HG03571 (cell line): ENCODE measurements at regions not wholly inside any gene's neighbourhood (a gene's known extent, or its start where the extent isn't known, plus 50 kb on each side); places are given as distances from the start of the nearest gene placed in this dataset.
"Not testable (repeated sequence)": the region's sequence is repeated elsewhere in the genome, so short reads cannot be mapped to it uniquely, and the experiment has no call there.

ENCODE experiments used
- ATAC-seq: cut with Tn5 transposase; IDR thresholded peaks from one replicate; pipeline ENCODE4 v1.9.1; 2021; ENCODE audit not compliant: unreplicated experiment

DNA sequence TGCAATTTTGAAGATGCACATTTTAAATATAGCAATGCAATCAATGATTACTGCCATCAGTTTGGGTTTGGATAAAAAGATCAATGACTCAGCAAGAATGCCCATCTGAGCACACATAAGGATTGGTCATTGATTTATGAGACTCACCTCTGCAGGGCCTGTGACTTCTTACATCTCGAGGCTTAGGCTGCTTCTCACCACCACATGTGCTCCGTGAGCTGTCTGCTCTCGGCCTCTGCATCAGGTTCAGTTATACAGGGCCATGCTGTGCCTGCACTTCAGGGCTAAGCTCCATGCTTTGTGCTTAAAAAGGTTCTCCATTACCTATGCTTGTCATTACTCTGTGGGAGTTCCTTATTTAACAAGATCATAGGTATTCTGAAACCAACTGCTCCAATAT is 887.5 kb downstream of the DIPK2A start:
- no peak for ATAC-seq

DNA sequence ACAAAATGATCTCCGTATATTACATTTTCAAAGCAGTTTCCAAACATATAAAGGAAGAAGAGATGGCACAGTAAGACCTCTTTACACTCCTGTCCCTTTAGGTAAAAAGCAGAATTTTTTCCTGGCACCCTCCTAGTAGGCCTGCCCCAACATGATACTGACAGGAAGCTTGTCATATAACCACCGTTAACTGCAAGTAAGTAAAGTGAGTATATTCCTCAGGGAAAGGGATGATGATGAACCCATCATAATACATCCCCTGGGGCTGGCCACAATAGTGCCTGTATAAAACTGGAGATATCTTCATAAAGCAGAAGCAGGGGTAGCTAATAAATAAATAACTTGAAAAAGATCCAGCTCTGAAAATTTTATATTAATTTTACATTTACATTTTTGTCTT is 893.0 kb downstream of the DIPK2A start:
- no peak for ATAC-seq

DNA sequence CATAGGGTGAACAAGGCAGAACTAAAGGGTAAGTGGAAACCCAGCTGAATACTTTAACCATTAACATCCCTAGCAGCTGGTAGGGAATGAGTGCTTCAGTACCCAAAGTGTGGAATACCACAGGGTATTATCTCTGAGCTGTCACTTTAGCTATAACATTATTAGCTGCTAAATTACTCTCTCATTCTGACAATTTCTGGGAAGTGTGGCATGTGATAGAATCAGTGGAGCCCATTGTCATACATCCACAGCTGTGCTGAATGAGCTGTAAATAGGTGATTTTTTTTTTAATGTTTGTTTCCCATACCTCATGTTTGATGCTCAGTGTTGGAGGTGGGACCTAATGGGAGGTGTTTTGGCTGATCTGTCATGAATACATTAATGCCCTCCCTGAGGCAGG is 894.3 kb downstream of the DIPK2A start:
- ATAC-seq, result no peak

DNA sequence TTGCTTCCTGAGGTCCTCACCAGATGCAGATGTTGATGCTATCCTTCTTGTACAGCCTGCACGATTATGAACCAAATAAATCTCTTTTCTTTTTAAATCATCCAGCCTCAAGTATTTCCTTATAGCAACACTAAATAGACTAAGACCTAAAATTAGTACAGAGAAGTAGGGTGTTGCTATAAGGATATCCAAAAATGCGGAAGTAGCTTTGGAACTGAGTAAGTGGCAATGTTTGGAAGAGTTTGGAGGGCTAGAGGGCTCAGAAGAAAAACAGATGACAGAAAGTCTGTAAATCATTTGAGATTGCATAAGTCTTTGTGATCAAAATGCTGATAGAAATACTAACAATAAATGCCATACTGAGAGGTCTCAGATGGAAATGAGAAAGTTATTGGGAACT is 894.9 kb downstream of the DIPK2A start:
- no peak for ATAC-seq

DNA sequence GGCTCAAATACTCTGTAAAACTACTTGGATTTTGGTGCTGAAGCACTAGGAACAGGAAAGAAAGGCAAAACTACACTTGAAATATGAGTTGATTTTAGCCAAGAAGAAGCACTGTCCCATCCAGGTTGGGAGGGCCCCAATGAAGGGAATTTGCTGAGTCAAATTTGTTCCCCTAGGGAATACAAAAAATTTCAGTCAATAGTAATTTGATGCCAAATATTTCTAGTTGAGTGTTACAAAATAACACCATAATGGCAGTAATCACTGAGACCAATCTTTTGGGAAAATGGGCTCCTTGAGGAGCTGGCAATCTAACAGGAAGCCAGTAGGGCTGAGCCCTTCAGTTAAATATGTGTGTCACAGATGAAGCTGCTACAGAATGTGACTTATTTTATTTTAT is 896.9 kb downstream of the DIPK2A start:
- ATAC-seq, result no peak

DNA sequence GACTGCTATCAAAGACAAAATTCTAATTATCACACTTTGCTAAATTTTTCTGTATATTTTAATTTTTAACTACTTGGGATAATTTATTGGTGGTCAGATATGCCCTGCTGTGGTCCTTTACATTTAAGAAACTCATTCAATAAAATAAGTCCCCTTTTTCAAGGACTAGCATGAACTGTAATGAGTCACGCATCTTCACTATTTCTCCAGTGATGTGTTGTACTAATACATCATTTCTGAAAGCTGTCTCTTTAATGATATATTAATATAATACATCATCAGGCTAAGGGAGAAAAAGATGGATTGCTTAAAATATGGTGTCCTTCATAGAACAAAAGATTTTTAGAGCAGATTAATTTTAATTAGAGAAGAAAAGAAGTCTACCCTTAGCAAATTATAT is 901.4 kb downstream of the DIPK2A start:
- no peak for ATAC-seq

DNA sequence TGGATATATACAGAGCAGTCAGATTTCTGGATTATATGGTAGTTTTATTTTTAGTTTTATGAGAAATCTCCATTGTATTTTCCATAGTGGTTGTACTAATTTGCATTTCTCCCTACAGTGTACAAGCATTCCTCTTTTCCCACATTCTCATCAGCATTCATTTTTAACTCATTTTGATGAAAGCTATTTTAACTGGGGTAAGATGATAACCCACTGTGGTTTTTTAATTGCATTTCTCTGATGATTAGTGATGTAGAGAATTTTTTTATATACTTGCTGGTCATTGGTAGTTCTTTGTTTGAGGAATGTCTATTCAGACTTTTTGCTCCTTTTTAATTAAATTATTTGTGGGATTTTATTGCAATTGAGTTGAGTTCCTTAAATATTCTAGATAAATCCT is 903.6 kb downstream of the DIPK2A start:
- no peak for ATAC-seq

DNA sequence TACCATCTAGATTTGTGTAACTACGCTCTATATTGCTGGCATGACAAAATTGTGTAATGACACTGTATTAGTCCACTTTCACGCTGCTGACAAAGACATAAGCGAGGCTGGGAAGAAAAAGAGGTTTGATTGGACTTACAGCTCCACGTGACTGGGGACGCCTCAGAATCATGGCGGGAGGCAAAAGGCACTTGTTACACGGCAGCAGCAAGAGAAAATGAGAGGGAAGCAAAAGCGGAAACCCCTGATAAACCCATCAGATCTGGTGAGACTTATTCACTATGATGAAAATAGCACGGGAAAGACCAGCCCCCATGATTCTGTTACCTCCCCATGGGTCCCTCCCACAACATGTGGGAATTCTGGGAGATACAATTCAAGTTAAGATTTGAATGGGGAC is 905.7 kb downstream of the DIPK2A start:
- no peak for ATAC-seq

DNA sequence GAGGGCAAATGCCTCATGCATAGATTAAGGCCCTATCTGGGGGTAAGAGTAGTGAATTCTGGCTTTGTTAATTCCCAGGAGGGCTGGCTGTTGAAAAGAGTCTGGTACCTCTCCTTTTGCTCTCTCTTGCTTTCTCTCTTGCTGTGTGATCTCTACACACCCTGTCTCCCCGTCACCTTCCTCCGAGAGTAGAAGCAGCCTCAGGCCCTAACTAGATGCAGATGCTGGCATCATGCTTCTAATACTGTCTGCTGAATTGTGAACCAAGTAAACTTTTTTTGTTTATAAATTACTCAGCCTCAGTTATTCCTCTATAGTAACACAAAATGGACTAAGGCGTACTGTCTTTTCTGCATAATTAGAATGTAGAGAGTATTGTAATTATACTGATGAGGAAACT is 908.1 kb downstream of the DIPK2A start:
- ATAC-seq, result no peak

DNA sequence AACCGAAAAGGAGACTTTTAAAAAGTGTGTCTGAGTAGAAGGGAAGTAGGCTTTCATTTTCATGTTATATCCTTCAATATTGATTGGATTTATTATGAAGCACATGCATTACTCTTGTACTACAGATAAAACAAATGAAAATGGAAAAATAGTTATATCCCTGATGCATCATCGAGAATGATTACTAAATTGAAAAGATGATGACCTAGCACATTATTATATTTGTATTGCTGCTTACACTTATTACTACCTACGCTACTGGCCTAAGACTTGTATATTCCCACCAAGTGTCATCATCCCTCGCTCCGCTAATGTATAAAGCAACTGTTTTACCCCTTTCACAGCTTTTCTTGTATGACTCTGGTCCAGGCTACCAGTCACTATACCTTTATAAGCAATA is 922.4 kb downstream of the DIPK2A start:
- no peak for ATAC-seq

DNA sequence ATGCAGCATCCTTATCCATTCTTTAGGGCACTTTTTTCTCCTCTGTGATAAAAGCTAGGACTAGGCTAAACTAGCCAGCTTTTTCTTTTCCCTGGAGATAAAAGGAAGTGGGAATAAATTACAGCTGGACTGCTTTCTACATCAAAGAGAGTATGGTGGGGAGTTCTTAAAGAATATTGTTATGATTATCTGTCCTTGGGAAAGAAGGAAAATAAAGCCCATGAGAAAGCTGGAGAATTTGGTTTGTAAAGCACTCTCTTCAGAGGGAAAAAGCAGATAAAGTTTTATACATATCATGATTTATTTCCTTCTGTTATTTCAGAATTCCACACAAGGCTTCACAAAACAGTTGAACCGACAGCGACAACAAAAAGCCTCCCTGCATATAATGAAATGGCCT is 923.0 kb downstream of the DIPK2A start:
- no peak for ATAC-seq

DNA sequence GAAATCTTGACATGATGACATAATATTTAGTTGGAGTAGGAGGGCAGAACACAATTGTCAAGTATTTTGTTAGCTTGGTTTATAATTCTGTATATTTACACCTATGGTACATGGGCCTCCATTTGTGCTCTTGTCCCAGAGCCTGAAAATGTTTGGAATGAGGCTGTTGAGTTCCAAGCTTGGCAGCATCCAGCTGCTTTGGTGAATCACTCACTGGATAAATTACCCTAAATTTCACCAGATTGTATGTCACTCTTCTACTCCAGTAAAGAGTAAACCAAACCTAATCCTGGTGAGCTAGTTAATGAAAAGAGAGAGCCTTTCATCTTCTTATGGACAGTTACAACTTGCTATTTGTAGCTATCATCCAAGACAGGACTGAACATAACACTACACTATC is 928.7 kb downstream of the DIPK2A start:
- ATAC-seq, result no peak

DNA sequence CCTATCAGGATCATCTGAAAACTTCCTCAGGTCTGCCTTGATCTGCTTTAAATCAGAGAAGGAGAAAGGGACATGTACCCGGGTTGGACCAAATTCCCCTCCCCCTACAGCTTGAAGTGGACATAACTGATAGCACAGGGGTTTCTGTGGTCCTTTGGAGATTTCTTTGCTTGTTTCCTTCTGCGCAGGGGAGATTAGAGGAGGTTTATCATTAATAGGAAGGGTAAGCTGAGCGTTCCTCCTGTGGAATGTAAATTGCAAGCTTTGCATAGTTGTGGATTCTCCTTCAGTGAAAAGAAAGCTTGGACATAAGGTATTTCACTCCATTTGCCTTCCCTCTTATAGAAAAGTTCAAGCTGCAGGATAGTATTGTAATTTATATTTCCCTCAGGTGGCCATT is 936.0 kb downstream of the DIPK2A start:
- ATAC-seq, result not testable (repeated sequence)

DNA sequence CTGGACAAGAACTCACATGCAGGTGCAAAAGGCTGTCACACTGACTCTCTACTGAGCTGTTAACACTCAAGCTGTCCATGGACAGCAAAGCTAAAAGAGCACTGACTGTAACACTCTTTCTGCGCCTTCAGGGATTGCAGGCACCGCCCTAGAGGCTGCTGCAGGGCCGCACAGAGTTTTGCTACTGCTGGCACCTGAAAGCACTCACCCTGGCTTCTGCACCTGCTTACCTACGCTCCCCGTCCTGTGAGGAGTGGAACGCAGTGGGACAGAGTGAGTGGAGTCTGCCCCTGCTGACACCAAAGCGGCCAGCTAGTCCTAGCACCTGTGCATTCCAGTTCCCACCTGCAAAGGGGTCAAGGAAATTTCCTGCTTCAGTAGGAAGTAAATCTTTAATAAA is 941.3 kb downstream of the DIPK2A start:
- no peak for ATAC-seq

DNA sequence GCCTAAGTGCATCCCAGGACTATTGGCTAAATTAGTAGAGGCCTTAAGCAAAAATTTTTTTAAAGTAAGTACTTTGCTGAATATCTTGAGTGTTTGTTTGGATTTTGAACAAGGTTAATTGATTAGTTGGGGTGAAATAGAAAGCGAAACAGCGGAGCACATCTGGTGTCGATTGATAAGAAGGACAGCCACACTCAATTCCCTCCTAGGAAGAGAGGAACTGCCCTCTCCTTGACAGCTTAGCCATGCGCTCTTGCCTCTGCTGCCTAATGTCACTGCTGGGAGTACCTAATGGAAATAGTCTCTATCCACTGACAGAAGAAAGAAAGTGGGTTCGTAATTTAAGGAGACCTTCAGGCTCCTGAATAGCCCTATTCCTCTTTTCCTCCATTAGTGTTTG is 943.6 kb downstream of the DIPK2A start:
- no peak for ATAC-seq

DNA sequence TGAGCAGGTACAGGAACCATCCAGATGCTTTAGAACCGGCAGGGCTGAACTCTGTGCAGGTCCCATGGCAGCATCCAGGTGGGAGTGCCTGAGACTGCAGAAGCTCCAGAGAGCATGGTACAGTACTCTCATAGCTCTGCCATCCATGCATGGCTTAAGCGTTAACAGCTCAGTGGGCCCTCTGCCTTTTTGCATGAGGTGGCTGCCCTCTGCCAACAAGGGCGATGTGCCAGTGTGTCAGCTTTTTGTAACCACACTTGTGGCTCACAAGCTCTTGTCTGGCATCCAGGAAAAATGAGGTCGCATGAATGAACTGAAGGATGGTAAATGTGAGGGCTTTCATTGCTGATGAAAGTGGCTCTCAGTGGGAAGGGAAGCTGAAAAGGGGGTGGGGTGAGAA is 950.1 kb downstream of the DIPK2A start:
- ATAC-seq, result no peak

DNA sequence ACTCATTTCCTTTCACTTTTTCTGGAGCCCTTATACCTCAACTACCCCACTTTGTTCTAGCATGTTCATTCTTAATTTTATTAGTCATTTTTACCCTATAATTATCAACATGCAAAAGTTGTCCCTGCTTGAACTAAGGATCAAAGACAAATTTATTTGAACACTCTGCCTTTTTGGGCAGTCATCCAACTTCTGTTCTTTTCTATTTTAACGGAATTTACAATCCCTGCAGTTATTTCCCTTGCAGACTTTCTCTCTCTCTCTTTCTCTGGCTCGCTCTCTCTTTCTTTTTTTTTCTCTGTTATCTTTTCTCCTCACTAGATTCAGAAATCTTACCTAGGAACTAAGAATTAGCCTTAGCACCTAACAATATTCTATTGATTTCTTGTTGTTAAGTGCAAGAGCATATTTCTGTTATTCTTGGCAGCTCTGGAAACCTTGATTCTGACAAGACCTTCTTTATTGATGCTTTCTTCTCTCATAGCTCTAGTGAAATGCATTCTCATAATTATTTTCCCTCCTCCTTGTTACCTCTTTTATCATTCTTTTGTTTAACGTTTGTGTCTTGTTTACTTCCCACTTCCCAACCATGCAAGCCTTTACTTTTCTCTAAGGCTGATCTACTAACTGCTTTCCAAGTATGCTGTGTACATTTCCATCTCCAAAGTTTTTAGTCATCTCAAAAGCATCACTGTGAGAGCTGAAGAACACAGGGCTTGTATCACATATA is 951.6 kb downstream of the DIPK2A start:
- ATAC-seq, result no peak

DNA sequence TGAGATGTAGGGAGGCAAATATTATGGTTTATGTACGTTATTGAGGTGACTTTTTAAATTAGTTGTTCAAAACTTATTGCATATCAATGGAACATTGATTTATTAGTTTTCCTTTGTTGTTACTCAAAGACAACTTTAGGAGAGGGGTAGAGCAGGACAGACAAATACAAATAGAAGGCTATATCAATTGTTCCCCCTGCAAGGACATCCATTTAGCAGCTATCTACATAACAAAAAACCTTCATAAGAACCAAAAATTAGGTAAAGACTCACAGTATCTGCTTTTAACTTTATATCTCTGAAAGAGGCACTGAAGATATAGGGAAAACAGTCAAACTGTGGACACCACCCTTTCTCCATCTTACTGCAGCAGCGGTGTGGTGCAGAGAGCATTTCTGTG is 958.8 kb downstream of the DIPK2A start:
- no peak for ATAC-seq

DNA sequence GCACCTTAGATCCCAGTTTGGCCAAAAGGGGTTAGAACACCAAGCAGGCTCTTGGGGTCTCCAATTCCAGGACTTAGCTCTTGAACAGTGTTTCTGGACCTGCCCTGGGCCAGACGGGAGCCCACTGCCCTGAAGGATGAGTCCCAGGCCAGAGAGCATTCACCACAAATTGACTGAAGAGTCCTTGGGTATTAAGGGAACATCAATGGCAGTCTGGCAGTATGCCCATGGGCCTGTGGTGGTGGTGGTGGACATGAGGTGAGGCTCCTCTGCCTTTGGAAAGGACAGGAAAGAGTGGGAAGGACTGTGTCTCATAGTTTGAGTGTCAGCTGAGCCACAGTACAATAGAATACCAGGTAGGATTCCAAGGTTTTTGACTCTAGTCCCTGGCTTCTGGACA is 960.0 kb downstream of the DIPK2A start:
- no peak for ATAC-seq

DNA sequence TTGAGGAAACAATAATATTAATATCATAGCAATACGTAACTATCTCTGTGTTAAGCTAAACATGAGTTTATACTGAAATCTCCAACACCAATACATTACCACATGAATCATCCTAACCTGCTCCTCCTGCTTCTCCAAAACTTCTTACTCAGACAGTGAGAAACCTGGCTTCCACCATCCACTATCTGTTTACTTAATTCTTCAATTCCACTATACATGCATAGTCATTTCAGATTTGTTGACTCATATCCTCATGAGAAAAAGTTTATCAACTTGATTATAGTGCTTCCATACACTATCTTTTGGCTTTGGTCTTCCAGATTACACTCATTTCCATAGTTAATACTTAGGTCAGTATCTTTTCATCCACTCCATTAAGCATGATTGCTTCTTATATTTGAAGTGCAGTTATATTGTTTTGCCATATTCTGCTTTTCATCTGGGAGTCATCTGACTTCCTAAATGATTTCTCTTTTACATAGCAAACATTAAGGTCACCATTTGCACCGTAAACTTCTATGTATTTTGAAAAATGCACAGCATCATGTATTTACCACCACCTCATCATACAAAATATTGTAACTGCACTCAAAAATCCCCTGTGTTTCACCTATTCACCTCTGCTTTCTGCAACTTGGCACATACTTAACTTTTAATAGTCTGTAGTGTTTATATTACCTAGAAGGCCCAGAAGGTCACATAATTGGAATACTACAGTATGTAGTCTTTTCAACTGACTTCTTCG is 970.6 kb downstream of the DIPK2A start:
- no peak for ATAC-seq

DNA sequence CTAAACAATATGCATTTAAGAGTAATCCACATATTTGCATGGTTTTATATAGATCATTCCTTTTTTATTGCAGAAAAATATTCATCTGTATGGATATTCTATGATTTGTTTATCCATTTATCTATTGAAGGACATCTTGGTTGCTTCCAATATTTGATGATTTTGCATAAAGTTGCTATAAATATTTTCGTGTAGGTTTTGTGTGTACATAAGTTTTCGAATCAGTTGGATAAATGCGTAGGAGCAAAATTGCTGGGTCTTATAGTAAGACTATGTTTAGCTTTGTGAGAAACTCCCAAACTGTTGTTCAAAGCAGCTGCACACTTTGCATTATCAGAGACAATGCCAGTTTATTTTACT is 971.2 kb downstream of the DIPK2A start:
- no peak for ATAC-seq

DNA sequence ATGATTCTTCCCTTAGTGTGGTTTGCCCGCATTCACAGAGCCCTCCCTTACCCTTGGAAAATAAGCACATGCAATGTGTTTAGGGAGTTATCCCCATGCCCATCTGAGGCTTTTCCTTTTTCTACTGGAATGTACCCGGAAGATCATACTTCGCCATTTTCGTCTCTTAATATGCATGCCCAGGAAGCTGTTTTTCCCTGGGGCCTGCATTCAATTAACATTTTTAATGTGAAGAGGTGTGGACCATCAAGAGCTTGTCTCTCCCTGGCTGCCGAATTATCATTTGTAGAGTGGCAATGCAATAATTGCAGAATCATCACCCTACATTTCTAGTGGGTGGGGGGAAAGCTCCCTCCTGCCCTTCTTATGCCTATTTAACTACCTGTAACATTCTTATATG is 976.3 kb downstream of the DIPK2A start:
- no peak for ATAC-seq

DNA sequence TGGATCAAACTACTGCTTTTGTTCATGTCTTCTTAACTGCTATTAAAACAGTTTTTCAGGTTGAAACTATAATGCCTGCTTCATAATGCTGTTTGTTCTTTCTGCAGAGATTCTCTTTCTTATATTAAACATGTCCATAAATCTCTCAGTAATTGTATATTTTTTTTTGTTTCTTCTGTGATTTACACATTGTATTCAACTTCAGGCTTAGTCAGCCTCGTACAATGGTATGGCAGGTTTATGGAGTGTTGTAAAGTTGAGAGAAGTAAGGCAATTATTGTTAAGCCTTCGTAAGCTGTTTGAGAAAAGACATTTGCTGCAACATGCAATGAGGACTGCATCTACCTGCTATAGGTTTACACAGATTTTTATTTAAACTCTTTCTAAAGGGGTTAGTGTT is 977.1 kb downstream of the DIPK2A start:
- ATAC-seq, result no peak
